Endothelial cell of umbilical vein (primary cell): ENCODE measurements at regions not wholly inside any gene's neighbourhood (a gene's known extent, or its start where the extent isn't known, plus 50 kb on each side); places are given as distances from the start of the nearest gene placed in this dataset.

ENCODE experiments used
- BruUV-seq: library from RNA; stranded (reverse); fragments of 400-500 nt; replicated peaks from 2 replicates; lab custom pipeline; 2021; lab: Mats Ljungman, UMichigan
- CTCF ChIA-PET: fragments of 300-600, 350-600 bp; sonication (Branson Sonifier 250); formaldehyde crosslinking; loops from one replicate; lab custom pipeline; 2021; ENCODE audit warnings: antibody characterized with exemption, inconsistent platforms; lab: Charles Lee
- POLR2A ChIA-PET: fragments of 300-600, 350-600 bp; sonication (Branson Sonifier 250); formaldehyde crosslinking; loops from one replicate; lab custom pipeline; 2021; ENCODE audit warnings: antibody characterized with exemption, inconsistent platforms; lab: Charles Lee
- DNase-seq: peaks from one replicate; pipeline ENCODE4 v3.0.0-alpha.2; 2011; ENCODE audit warnings: low read depth, low spot score
- FAIRE-seq: peaks from 2 replicates; lab custom pipeline; 2011; peaks lifted over from hg19 to GRCh38; lab: Jason Lieb, UNC
- H2AFZ ChIP-seq: 2 replicates; pipeline ENCODE4 v1.6.0; 2012; ENCODE audit warnings: low read depth, low read length, control low read depth, inconsistent platforms
- H3K27ac ChIP-seq: 2 replicates; pipeline ENCODE4 v1.5.1; 2011; ENCODE audit warnings: low read depth, mild to moderate bottlenecking, control low read depth, low read length, moderate library complexity; ENCODE audit not compliant: insufficient read depth
- H3K27me3 ChIP-seq, 2 experiments: 2 replicates each; pipeline versions ENCODE4 v1.6.0 to v1.6.1; 2011; ENCODE audit warnings: low read length in 2 of 2, mixed read lengths in 1 of 2; ENCODE audit not compliant: control insufficient read depth in 2 of 2, insufficient read depth in 2 of 2
- H3K36me3 ChIP-seq, 2 experiments: 2 replicates in 1 of 2; 3 replicates in 1 of 2; pipeline ENCODE4 v1.5.1; 2011; ENCODE audit warnings: low read length in 2 of 2, mild to moderate bottlenecking in 1 of 2, moderate library complexity in 1 of 2; ENCODE audit not compliant: control insufficient read depth in 2 of 2, insufficient read depth in 2 of 2; ENCODE audit errors: extremely low read depth in 1 of 2
- H3K4me1 ChIP-seq: 3 replicates; pipeline ENCODE4 v1.5.1; 2011; ENCODE audit warnings: mild to moderate bottlenecking, low read length; ENCODE audit not compliant: control insufficient read depth, insufficient read depth; ENCODE audit errors: extremely low read depth
- H3K4me2 ChIP-seq: 2 replicates; pipeline ENCODE4 v1.6.1; 2011; ENCODE audit warnings: low read length, control low read depth, mixed read lengths; ENCODE audit not compliant: insufficient read depth
- H3K4me3 ChIP-seq, 3 experiments: fragments of 200-600 bp in 1 of 3; sonication (generic), shearing (Covaris generic) in 1 of 3; replicated peaks in 1 of 3; 2 replicates each; pipeline ENCODE4 v1.5.1; 2011 to 2016; ENCODE audit warnings: control low read depth in 3 of 3, low read length in 3 of 3, mild to moderate bottlenecking in 2 of 3, inconsistent platforms in 1 of 3, low read depth in 1 of 3, moderate library complexity in 1 of 3; ENCODE audit not compliant: insufficient read depth in 1 of 3
- H3K79me2 ChIP-seq: 2 replicates; pipeline ENCODE4 v1.6.0; 2012; ENCODE audit warnings: low read length, inconsistent platforms; ENCODE audit not compliant: control insufficient read depth, insufficient read depth
- H3K9ac ChIP-seq: replicated peaks from 2 replicates; pipeline ENCODE3; 2011; ENCODE audit warnings: low read length, control low read depth; ENCODE audit not compliant: insufficient read depth; ENCODE audit errors: extremely low read depth
- H3K9me1 ChIP-seq: replicated peaks from 3 replicates; pipeline ENCODE4 v1.6.0; 2011; ENCODE audit warnings: mild to moderate bottlenecking, low read length; ENCODE audit not compliant: control insufficient read depth, insufficient read depth; ENCODE audit errors: extremely low read depth
- H3K9me3 ChIP-seq: replicated peaks from 2 replicates; pipeline ENCODE4 v1.5.1; 2012; ENCODE audit warnings: low read length, inconsistent platforms; ENCODE audit not compliant: control insufficient read depth, insufficient read depth
- H4K20me1 ChIP-seq: replicated peaks from 2 replicates; pipeline ENCODE3; 2011; ENCODE audit warnings: mild to moderate bottlenecking, low read length; ENCODE audit not compliant: control insufficient read depth, insufficient read depth; ENCODE audit errors: extremely low read depth
- EZH2 ChIP-seq: IDR thresholded peaks from 2 replicates; pipeline ENCODE4 v1.6.1; 2012; ENCODE audit warnings: borderline replicate concordance, low read depth, mild to moderate bottlenecking, moderate library complexity, low read length, inconsistent platforms; ENCODE audit not compliant: severe bottlenecking
- FOS ChIP-seq: IDR thresholded peaks from 2 replicates; pipeline ENCODE4 v1.6.1; 2011; ENCODE audit warnings: mild to moderate bottlenecking, low read length, moderate library complexity, borderline replicate concordance; ENCODE audit not compliant: insufficient read depth
- GATA2 ChIP-seq: IDR thresholded peaks from 2 replicates; pipeline ENCODE4 v1.7.0; 2011; ENCODE audit warnings: low read depth, mild to moderate bottlenecking, moderate library complexity, mixed read lengths, low read length; ENCODE audit not compliant: insufficient read length, insufficient read depth
- JUN ChIP-seq: IDR thresholded peaks from 2 replicates; pipeline ENCODE4 v1.6.1; 2011; ENCODE audit warnings: borderline replicate concordance, low read depth; ENCODE audit not compliant: insufficient read length, insufficient read depth
- MYC ChIP-seq: IDR thresholded peaks from one replicate; pipeline ENCODE4 v1.6.1; 2011; ENCODE audit warnings: mild to moderate bottlenecking, low read depth, low read length
- POLR2A ChIP-seq: IDR thresholded peaks from 2 replicates; pipeline ENCODE4 v1.6.1; 2012; ENCODE audit warnings: low read depth, mild to moderate bottlenecking, control low read depth, low read length
- POLR2AphosphoS5 ChIP-seq: IDR thresholded peaks from 2 replicates; pipeline ENCODE4 v1.6.1; 2012; ENCODE audit warnings: low read depth, mild to moderate bottlenecking, control low read depth, low read length, moderate library complexity; ENCODE audit not compliant: insufficient read depth
- dilution Hi-C: fragments of 300-500 bp; cut with MboI; formaldehyde crosslinking; loops from one replicate; pipeline ENCODE4 v1.15.0; 2019; ENCODE audit warnings: low sequenced_read_pairs; ENCODE audit not compliant: extremely low pct_ligation_motif_present
- intact Hi-C: fragments of 100-400 bp; cut with micrococcal nuclease; formaldehyde crosslinking; loops from one replicate; pipeline ENCODE4 v1.10.0; 2022
- TF ChIP-seq, protein P1 (sequence below), 2 donors: IDR thresholded peaks; 1 replicate in 1 of 2; 2 replicates in 1 of 2; pipeline ENCODE4 v1.5.1; 2011; ENCODE audit warnings: low read length in 2 of 2, mild to moderate bottlenecking in 2 of 2, moderate library complexity in 2 of 2, control low read depth in 1 of 2, inconsistent platforms in 1 of 2, low read depth in 1 of 2; ENCODE audit not compliant: insufficient read depth in 1 of 2; ENCODE audit errors: extremely low read depth in 1 of 2
- TF ChIP-seq, protein P2 (sequence below): IDR thresholded peaks from 2 replicates; pipeline ENCODE4 v1.6.1; 2011; ENCODE audit not compliant: insufficient read depth, insufficient read length

DNA sequence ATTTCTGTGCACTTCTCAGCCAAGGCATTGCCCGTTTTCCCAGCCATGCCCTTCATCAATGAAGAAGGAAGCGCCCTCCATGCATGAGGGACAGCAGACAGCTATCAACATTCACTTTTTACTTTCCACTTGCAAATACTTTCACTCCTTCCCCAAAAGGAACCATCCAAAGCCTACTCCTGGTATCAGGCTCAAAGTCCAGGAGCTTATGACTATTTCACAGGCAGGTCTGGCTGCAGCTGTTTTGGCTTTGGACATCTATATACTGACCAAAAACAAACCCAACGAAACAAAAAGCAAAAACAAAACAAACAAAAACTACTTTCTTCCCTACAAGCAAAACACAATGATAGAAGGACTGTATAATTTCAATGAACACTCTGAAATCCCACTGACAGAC is 825.1 kb downstream of the RNF144A start:
- no TSS peak for BruUV-seq
- no peaks in the 10 kb centered on the region for H3K9me3 ChIP-seq
- no peak overlapping the region for H3K4me2 ChIP-seq
- H3K27me3 ChIP-seq, result no peaks in the 10 kb centered on the region
- H3K9ac ChIP-seq, result no peak overlapping the region
- no peak overlapping the region for H3K27ac ChIP-seq
- DNase-seq (no peak), FAIRE-seq (no peak)
- ChIA-PET POLR2A (no interaction called here), CTCF (no interaction called here)
- H3K9me1 ChIP-seq, result no peaks in the 10 kb centered on the region
- TF ChIP-seq MYC, result no peak
- no peak for TF ChIP-seq FOS
- no peak for TF ChIP-seq GATA2
- no peak for TF ChIP-seq POLR2AphosphoS5
- TF ChIP-seq, protein P1, sequence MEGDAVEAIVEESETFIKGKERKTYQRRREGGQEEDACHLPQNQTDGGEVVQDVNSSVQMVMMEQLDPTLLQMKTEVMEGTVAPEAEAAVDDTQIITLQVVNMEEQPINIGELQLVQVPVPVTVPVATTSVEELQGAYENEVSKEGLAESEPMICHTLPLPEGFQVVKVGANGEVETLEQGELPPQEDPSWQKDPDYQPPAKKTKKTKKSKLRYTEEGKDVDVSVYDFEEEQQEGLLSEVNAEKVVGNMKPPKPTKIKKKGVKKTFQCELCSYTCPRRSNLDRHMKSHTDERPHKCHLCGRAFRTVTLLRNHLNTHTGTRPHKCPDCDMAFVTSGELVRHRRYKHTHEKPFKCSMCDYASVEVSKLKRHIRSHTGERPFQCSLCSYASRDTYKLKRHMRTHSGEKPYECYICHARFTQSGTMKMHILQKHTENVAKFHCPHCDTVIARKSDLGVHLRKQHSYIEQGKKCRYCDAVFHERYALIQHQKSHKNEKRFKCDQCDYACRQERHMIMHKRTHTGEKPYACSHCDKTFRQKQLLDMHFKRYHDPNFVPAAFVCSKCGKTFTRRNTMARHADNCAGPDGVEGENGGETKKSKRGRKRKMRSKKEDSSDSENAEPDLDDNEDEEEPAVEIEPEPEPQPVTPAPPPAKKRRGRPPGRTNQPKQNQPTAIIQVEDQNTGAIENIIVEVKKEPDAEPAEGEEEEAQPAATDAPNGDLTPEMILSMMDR (IDR thresholded peaks at IDR 0.05; ENCODE audit: extremely low read depth in 1 of 2, insufficient read depth in 1 of 2, low read depth in 1 of 2, low read length in 2 of 2), result no peak
- TF ChIP-seq, protein P2, sequence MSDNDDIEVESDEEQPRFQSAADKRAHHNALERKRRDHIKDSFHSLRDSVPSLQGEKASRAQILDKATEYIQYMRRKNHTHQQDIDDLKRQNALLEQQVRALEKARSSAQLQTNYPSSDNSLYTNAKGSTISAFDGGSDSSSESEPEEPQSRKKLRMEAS, result no peak
- no peak for TF ChIP-seq JUN
- TF ChIP-seq POLR2A, result no peak
- no peak for TF ChIP-seq EZH2
- H4K20me1 ChIP-seq, result no peaks in the 10 kb centered on the region
- intact Hi-C loops (no loop called here), dilution Hi-C loops (no loop called here)
- no peaks in the 10 kb centered on the region for H3K36me3 ChIP-seq
- H2AFZ ChIP-seq, result no peak overlapping the region
- no peaks in the 10 kb centered on the region for H3K4me1 ChIP-seq
- H3K79me2 ChIP-seq, result no peaks in the 10 kb centered on the region
- H3K4me3 ChIP-seq, result no peak overlapping the region
